ENCODE measurements at regions not wholly inside any gene's neighbourhood (a gene's known extent, or its start where the extent isn't known, plus 50 kb on each side); places are given as distances from the start of the nearest gene placed in this dataset.
A peak's percentile ranks its signal among the peaks of the same experiment; 100 is the strongest.

- H3K4me1 ChIP-seq (ENCODE audit: control insufficient read depth in 4 of 4, insufficient read depth in 4 of 4, low read length in 3 of 4), result no peaks in the 10 kb centered on the region
- H3K36me3 ChIP-seq (ENCODE audit: control insufficient read depth in 4 of 4, insufficient read depth in 3 of 4, low read depth in 1 of 4, low read length in 3 of 4), result no peaks in the 10 kb centered on the region
- no peak overlapping the region for H3K4me3 ChIP-seq (ENCODE audit: low read depth in 1 of 3, low read length in 3 of 3)
- no peaks in the 10 kb centered on the region for H3K27me3 ChIP-seq (ENCODE audit: control insufficient read depth in 4 of 4, insufficient read depth in 4 of 4, low read length in 3 of 4)
- no peaks in the 10 kb centered on the region for H3K9me3 ChIP-seq (ENCODE audit: control insufficient read depth in 4 of 4, low read length in 3 of 4)
- TF ChIP-seq ZBTB33 (IDR thresholded peaks at IDR 0.05) (no peak), TAF1 (conservative IDR thresholded peaks at IDR 0.05) (no peak), EGR1 (IDR thresholded peaks at IDR 0.05; ENCODE audit: low read depth in 2 of 2) (no peak), HNF4A (conservative IDR thresholded peaks at IDR 0.05) (no peak), GABPA (IDR thresholded peaks at IDR 0.05 in 1 of 2, conservative IDR thresholded peaks at IDR 0.05 in 1 of 2) (no peak), NR2F2 (IDR thresholded peaks at IDR 0.05) (no peak), RXRA (IDR thresholded peaks at IDR 0.05) (no peak), JUND (IDR thresholded peaks at IDR 0.05) (no peak), FOXA2 (IDR thresholded peaks at IDR 0.05) (no peak), FOXA1 (IDR thresholded peaks at IDR 0.05) (no peak), HNF4G (IDR thresholded peaks at IDR 0.05) (no peak)
- TF ChIP-seq, protein P1, sequence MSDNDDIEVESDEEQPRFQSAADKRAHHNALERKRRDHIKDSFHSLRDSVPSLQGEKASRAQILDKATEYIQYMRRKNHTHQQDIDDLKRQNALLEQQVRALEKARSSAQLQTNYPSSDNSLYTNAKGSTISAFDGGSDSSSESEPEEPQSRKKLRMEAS (IDR thresholded peaks at IDR 0.05), result no peak
- TF ChIP-seq, protein P2, sequence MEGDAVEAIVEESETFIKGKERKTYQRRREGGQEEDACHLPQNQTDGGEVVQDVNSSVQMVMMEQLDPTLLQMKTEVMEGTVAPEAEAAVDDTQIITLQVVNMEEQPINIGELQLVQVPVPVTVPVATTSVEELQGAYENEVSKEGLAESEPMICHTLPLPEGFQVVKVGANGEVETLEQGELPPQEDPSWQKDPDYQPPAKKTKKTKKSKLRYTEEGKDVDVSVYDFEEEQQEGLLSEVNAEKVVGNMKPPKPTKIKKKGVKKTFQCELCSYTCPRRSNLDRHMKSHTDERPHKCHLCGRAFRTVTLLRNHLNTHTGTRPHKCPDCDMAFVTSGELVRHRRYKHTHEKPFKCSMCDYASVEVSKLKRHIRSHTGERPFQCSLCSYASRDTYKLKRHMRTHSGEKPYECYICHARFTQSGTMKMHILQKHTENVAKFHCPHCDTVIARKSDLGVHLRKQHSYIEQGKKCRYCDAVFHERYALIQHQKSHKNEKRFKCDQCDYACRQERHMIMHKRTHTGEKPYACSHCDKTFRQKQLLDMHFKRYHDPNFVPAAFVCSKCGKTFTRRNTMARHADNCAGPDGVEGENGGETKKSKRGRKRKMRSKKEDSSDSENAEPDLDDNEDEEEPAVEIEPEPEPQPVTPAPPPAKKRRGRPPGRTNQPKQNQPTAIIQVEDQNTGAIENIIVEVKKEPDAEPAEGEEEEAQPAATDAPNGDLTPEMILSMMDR (IDR thresholded peaks at IDR 0.05; ENCODE audit: low read depth, low read length, missing input control), result no peak
- H3K9ac ChIP-seq (ENCODE audit: low read depth in 1 of 2, low read length in 2 of 2), result no peak overlapping the region
- WGBS, result 96% methylated on average over 2 of the region's 2 CpGs
- DNase-seq (ENCODE audit: low spot score), result no peak
- no peak overlapping the region for H3K27ac ChIP-seq (ENCODE audit: low read depth in 1 of 2, low read length in 2 of 2)
Measured at GRCh38 chr6:154651656-154652055, 81.6 kb upstream of the SCAF8 start.

DNA sequence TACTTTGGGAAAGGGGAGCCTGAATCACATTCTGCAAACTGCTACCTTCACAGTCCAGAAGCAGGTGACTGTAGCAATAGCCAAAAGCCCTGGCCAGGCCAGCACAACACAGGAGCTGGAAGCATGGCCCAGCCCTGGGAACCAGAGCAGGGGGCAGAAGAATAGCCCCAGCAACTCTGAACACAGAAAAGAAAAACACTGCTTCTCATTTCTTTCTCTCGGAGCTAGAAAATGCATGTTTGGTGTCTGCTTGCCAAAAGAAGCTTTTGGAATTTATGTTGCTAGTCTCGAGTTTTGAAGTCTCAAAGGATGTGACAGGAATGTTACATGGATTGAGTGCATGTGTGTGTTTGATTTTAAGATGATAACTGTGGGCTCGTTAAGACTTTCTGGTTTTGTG is 79.8 kb upstream of the SCAF8 start:
- Histone ChIP-seq H3K27ac (ENCODE audit: low read depth in 1 of 2, low read length in 2 of 2) (peak overlapping the region; percentile 10 to 42), H3K9me3 (ENCODE audit: control insufficient read depth in 4 of 4, low read length in 3 of 4) (no peaks in the 10 kb centered on the region), H3K4me3 (ENCODE audit: low read depth in 1 of 3, low read length in 3 of 3) (no peak overlapping the region), H3K9ac (ENCODE audit: low read depth in 1 of 2, low read length in 2 of 2) (peak overlapping the region in 1 of 2 donors; percentile 22), H3K27me3 (ENCODE audit: control insufficient read depth in 4 of 4, insufficient read depth in 4 of 4, low read length in 3 of 4) (no peaks in the 10 kb centered on the region), H3K36me3 (ENCODE audit: control insufficient read depth in 4 of 4, insufficient read depth in 3 of 4, low read depth in 1 of 4, low read length in 3 of 4) (no peaks in the 10 kb centered on the region), H3K4me1 (ENCODE audit: control insufficient read depth in 4 of 4, insufficient read depth in 4 of 4, low read length in 3 of 4) (no peaks in the 10 kb centered on the region)
- TF ChIP-seq ATF3 (IDR thresholded peaks at IDR 0.05) (no peak), RAD21 (IDR thresholded peaks at IDR 0.05) (no peak), HNF4A (conservative IDR thresholded peaks at IDR 0.05) (no peak), REST (IDR thresholded peaks at IDR 0.05) (no peak), YY1 (IDR thresholded peaks at IDR 0.05) (no peak), TAF1 (conservative IDR thresholded peaks at IDR 0.05) (no peak), GABPA (IDR thresholded peaks at IDR 0.05 in 1 of 2, conservative IDR thresholded peaks at IDR 0.05 in 1 of 2) (no peak)
- no peak for DNase-seq (ENCODE audit: low spot score)
- WGBS, result 72% methylated on average over 3 of the region's 3 CpGs
